NCI-H524 (cell line): ENCODE measurements at regions not wholly inside any gene's neighbourhood (a gene's known extent, or its start where the extent isn't known, plus 50 kb on each side); places are given as distances from the start of the nearest gene placed in this dataset.
"Not testable (repeated sequence)": the region's sequence is repeated elsewhere in the genome, so short reads cannot be mapped to it uniquely, and the experiment has no call there.

Source experiments
- DNase-seq, 2 experiments: peaks; one replicate each; lab custom pipeline; 2025; lab: John Stamatoyannopoulos, UW

DNA sequence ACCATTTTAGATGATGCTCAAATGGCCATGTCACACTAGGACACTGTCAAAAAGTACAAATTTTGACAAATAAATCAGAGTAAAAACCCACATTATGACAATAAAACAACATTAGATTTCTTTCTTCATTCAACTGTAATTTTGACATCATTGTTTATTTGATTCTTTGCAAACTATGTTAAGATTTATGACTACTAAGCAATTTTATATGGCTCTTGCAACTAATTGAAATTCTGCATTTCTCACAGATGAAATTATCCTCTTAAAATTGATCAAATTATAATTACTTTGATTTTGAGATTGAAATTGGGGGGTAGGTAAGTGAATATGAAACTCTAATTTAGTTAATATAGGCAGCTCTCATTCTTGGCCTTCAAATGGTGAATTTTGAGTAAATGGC lies 59.8 kb downstream of the ATOH1 start:
- no peak for DNase-seq

DNA sequence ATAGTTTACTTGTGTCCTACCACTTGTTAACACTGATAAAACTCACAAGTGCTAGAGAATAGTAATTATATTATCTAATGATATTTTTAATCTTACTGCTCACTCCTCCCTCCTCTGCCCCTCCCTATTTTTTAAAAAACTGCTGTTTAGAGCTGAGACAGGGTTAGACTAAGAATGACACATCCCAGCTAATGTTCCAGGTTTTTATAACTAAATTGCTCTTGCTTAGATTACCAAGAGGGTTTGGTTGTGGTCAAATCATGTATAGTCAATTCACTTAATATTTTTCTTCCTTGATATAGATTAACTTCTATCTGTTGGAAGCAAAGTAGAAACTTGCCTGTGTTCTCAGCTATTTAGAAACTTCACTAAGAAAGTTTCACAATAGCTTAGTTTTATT lies 60.2 kb downstream of the ATOH1 start:
- DNase-seq: no peak

DNA sequence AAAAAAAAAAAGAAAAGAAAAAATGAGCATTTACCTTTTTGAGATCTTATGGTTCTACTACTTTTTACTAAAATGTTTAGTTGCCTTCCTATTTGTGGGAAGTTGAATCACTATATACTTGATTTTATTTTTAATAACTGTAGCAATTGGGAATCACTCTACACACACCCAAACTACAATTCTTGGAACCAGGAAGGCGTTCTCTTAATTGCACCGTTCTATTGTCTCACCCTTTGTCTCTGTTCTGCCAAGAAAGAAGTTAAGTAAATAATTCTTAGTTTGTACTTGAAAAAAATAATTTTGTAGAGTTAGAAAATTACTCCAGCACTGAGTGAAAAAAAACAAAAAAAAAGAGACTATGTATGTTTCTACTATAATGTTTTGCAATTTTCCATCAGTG lies 62.7 kb downstream of the ATOH1 start:
- no peak for DNase-seq

DNA sequence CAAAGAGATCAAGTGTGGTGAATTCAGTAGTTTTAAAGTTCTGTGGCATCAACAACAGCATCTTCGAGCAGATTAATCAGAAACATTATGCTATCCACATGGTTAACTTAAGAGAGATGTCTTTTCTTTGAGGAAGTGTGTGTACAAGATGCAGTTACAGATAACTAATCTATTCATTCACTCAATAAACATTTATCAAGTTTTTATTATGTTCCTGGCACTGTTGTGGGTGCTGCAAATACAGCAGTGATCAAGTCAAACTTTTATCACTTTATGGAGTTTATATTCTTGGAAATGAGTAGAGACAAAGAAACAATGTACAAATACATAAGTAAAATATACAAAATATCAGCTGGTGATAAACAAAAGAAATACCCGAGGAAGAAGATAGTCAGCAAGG lies 66.4 kb downstream of the ATOH1 start:
- no peak for DNase-seq

DNA sequence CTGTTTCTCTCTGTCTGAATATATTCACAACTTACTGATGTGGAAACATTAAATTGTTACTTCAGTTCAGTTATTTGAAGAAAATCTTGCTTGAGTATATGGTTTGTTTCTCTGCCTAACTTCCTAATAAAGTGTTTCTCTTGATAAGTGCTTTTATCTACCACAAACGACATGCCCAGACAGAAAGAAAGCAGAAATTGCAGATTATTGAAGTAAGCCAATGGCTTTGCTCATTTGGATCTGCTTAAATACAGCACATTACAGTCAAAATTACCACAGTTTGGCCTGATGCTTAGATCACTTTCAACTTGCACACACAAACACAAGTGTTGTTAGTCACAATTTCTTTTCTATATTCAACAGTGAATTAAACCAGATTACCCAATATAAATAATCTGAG lies 68.0 kb downstream of the ATOH1 start:
- DNase-seq: no peak

DNA sequence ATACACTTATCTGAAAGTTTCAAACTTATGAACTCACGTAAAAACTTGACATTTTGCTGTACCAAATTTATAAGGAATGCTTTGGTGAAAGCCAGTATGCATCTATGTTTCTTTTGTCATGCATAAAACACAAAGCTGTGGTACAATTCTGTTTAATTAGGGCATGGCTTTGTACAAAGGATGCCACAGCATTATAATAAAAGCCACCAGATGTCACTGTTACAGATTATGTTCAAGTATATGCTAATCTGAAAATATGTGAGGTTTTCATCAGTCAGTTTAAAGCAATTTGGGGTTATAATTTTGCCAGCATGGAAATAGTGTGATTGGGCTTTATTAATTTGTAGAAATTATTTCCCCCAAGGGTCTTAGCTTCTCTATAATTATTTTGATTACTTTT lies 69.0 kb downstream of the ATOH1 start:
- DNase-seq: peak; percentile 1 to 37

DNA sequence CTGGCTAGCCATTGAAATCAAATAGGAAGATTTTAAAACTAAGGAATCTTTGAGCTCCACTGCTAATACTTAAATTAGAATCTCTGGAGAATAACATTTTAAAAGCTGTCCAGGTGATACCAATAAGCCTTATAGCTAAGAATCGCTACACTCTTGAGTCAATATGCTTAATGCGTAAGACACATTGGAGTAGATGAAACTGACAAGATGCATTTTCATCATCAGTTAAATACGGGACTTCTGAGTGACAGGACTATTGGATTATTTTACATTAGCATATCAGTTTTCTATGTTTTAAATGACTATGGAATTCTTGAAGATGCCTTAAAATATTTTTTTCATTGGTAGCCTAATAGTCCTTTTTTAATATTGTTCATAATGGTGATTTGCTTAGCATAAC lies 80.2 kb downstream of the ATOH1 start:
- DNase-seq: no peak

DNA sequence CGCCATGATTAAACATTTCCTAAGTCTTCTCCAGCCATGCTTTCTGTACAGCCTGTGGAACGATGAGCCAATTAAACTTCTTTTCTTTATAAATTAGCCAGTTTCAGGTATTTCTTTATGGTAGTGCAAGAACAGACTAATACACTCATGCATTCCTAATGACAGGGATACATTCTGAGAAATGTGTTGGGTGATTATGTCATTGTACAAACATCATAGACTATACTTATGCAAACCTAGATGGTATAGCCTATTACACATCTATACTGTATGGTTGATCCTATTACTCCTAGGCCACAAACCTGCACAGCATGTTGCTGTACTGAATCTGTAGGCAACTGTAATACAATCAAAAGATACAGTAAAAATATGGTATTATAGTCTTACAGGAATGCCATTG lies 83.1 kb downstream of the ATOH1 start:
- no peak for DNase-seq

DNA sequence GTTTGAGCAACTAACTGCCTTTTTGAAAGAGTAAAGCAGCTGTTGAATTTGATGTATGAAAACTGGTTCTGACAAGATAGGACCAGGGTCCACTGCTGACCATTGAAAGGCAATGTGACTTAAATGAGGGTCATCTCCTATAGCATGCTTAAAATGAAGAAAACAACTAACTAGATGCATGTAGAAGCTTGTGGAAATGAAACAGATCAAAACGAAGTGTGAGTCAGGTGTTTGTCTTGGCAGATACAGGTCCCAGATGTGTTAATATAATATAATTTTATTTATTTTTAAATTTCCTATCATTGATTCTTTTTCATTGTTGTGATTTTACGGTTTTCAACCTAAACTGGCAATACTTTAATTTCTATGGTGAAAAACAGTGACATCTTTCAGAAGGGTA lies 83.6 kb downstream of the ATOH1 start:
- no peak for DNase-seq

DNA sequence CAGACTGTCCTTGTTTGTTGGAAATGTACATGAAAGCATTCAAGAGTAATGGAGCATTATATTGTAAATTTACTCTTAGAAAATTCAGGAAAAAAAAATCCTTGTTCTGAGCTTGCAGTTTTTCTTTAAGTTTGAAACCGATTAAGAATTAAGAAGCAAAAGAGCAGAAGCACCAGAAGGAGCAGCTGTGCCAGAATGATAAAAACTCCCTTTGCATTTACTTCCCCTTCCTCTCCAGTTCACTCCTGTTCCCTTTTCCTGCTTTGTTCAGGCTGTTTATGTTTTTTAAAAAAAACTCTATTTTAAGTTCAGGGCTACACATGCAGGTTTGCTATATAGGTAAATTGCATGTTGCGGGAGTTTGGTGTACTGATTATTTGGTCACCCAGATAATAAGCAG lies 90.3 kb downstream of the ATOH1 start:
- DNase-seq: no peak

DNA sequence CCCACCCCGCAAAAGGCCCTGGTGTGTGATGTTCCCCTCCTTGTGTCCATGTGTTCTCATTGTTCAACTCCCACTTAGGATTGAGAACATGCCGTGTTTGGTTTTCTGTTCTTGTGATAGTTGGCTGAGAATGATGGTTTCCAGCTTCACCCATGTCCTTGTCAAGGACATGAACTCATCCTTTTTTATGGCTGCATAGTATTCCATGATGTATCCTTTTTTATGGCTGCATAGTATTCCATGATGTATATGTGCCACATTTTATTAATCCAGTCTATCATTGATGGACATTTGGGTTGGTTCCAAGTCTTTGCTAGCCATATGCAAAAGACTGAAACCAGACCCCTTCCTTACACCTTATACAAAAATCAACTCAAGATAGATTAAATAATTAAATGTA lies 95.0 kb downstream of the ATOH1 start:
- not testable (repeated sequence) for DNase-seq

DNA sequence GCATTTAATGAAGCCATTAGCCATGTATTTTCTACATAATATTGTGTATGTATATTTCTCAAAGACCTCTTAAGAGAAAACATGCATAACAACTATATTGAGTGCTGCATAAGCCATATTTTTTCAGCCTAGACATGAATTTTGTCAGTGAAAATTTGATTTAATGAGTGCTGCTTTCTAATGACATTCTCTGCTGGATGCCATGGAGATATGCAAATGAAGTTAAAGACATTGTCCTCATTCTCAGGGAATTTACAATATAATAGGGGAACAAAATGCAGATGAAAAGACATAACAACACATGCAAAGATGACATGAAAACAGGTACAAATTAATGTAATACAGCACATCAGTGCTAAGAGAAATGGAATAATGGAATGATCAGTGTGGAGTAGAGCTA lies 118.7 kb downstream of the ATOH1 start:
- DNase-seq: no peak

DNA sequence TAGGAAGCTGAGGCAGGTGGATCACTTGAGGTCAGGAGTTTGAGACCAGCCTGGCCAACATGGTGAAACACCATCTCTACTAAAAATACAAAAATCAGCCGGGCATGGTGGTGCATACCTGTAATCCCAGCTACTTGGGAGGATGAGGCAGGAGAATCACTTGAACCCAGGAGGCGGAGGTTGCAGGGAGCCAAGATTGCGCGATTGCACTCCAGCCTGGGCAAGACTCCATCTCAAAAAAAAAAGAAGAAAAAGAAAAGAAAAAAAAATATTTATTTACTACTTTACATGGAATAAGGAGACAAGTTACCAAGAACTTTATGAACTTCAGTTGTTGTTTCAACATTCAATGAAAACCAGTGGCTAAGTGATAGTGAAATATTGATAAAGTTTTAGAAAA lies 121.7 kb downstream of the ATOH1 start:
- not testable (repeated sequence) for DNase-seq

DNA sequence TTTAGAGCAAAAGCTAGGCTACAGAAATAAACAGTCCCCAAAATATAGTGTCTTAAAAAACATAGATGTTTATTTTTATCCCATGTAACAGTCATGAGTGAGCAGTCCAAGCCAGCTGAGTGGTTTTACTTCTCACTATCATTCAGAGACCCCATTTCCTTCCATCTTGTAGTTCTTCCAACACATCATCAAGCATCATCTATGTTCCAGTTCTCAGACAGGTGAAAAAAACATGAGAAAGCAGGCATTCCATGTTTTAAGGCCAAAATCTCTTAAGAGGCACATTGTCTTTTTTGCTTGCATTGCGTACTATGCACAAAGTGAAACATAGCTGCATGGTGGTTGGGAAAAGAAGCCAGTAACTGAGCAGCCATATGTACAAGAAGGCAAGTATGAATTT lies 128.6 kb downstream of the ATOH1 start:
- DNase-seq: no peak

DNA sequence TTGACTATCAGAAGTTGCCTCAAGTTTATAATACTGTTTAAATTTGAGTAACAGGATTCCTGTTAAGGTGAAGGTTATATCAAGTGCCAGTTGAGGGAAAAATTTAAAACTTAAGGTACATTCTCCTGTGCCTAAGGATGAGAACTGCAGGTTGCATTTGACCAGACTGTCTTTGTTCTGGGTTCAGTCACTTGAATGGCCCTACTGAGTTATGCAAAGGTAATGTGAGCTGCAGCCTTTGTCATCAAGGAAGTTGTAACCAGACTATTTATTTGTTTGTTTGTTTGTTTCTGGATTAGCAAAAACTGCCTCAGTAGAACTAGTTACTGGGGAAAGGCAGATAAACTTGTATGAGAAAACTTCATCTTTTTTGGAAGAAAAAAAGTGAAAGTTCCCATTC lies 131.9 kb downstream of the ATOH1 start:
- DNase-seq: no peak

DNA sequence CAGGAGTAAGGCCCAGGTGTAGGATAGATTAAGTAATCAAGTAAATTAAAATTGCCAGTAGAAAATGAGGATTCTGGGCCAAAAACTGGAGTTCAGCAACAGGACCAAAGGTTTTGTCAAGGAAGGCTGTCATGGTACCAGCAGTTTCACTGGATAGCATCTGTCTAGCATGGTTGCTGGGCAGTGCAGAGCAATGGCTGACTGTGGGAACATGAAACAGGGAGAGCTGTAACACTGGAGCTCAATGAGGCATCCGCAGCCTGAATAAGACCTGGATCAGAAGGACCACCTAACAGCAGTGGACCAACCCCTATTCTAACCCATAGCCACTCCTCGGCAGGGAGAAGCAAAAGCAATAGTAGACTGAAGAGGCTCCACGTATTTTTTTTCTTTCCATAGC lies 132.4 kb downstream of the ATOH1 start:
- DNase-seq: no peak

DNA sequence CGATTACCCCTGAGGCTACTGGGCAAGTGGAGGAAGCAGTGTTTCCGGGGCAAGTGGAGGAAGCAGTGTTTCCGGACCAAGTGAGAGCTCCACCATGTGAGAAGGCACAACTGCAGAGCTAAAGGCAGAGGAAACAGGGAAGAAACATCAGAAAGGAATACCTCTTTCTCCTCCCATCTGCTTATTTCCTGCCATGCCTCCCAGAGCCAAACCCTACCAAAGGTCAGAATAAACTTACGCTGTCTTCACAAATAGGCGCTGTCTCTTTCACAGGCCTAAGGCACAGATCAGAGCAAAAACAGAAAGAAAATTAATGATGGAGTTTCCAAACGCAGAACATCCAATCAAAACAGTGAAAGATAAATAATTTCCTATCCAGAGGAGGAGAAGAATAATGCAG lies 153.0 kb downstream of the ATOH1 start:
- DNase-seq: no peak

DNA sequence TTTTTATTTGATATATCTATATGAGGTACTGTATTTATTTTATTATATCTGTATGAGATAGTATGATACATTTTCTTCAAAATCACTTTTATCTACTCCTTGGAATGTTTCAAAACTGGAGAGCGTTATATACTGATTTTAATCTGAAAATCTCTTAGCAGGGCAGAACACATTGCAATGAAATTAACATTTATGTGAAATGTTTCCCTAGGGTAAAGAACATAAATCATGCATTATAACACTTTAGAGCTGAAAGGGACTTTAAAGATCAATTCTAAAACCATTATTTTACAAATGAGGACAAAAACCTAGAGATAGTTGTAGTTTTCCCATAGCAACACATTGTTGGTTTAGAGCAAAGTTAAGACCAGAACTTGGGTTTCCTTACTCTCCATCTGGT lies 153.7 kb downstream of the ATOH1 start:
- no peak for DNase-seq

DNA sequence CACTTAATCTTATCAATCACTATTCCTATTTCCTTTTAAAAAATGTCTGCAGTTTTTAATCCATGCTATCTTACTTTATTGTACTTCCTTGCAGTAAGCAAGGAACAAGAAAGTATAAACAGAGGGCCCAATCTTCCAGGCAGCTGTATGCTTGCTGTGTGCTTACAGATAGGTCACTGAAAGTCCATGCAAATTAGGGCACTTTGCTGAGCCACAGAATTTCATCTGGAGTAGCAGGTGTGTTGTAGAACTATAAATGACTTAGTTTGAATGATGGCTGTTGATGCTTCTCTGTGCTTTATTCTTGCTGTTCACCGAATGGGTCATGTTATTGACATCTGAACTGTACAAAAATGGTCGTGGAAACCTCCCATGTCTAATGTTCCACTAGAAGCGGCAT lies 154.6 kb downstream of the ATOH1 start:
- DNase-seq: no peak

DNA sequence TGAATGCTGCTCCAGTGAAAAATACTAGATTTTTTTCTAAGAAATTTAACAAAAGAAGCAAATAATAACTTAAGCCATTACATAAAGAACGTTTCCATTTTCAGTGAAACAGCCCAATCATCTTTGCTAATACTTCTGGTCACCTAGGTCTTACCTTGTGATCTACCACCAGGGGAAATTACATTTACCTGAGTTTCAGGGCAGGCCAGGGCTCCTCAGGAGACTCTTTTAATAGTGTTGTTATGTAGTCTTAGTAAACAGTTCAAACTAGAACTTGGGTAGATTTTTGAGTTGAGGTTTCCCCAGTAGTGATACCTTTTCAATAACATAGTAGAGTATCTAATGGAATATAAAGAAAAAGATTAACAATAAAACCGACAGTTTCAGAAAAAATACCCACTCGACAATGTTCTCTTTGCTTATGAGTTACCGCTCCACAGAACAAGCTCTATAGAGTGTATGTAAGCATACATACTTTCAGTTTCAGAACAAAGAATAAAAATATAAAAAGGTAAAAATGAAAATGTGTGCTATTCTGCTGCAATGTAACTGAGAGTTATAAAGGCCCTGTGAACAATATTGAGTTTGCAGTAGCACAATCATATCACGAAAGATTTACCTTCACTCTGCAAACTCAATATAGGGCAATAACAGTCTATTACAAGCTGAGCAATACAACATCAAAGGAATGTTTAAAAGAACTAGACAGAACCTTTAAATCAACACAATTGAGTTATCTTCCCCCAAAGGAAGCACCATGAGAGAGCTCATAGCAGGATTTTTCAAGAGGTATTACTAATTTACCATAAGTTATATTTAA lies 165.8 kb downstream of the ATOH1 start:
- no peak for DNase-seq

DNA sequence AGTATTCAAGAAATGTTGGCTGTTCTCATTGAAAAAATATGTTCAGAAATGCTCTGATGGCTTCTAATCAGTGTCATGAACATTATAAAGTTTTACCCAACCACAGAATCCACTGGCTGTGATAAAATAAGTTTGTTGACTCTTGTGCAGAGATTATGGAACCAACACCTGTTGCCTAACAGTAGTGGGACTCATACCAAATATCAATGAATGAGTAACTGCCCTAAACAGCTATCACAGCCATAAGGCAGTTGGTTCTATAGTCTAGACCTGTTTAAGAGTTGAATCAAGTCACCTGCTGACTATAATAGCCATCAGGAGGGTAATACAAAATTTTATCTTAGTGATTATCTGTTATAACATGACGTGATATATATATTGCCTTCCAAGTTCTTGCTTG lies 168.3 kb downstream of the ATOH1 start:
- DNase-seq: no peak

DNA sequence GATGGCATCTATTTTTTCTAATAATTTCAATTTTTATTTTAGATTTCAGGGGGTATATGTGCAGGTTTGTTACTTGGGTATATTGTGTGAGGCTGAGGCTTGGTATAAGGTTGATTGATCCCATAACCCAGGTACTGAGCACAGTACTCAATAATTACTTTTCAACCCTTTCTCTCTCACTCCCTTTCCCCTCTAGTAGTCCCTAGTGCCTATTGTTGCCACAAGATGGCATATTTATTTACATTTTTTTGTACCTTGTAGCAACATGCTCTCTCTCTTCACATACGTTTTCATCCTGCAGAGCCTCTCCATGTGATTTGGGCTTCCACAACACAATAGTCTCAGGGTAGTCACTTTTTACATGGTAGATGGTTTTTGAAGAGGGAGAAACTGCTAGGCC lies 172.0 kb downstream of the ATOH1 start:
- no peak for DNase-seq

DNA sequence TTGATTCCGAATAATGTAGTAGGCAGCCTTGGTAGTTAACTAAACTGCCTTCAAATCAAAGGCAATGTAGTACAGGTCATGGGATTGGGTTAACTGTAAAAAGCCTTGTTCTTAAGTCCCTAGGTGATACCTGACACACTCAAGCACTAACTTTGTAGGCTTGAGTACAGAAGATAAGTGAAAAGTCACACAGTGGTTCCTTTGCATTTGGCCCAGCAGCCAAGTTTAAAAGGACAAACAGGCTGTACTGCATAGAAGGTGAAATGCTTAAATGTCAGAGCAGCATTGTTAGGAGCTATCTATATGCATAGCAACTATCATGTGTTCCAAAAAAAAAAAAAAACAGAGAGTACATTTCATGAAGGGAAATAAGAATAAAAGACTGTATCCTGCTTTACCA lies 178.4 kb downstream of the ATOH1 start:
- no peak for DNase-seq

DNA sequence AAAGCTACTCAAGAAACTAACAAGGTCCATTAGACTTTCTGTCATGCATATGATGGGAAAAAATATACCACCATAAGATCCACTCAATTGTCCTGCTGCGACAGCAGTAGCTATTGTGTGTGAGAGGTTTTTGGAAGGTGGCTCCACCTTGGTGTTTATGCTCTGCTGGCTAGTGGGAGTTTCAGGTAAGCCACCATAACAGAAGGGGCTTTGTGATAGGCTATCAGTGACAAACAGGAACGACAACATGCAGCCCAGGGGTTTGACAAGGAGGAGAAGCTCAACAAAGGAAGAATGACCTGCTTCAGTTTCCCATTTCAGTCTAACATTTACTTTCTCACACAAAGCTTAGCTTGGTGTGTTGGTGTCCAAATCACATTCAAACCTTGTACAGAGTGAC lies 182.6 kb downstream of the ATOH1 start:
- no peak for DNase-seq
